GM23338 (cell line): ENCODE measurements at regions not wholly inside any gene's neighbourhood (a gene's known extent, or its start where the extent isn't known, plus 50 kb on each side); places are given as distances from the start of the nearest gene placed in this dataset.

Source experiments
- CREB1 ChIP-seq: fragments of 250-450 bp; sonication (Bioruptor Pico); IDR thresholded peaks from 2 replicates; pipeline ENCODE4 v1.5.0; 2020; ENCODE audit warnings: low read depth, mild to moderate bottlenecking, moderate library complexity
- ETS1 ChIP-seq: IDR thresholded peaks from 2 replicates; pipeline ENCODE4 v1.6.1; 2016; ENCODE audit warnings: antibody characterized with exemption
- EZH2 ChIP-seq: fragments of 200-600 bp; sonication (generic); IDR thresholded peaks from one replicate; pipeline ENCODE4 v1.8.0; 2017; ENCODE audit warnings: antibody characterized with exemption, mild to moderate bottlenecking, low read depth; ENCODE audit not compliant: unreplicated experiment
- EZH2phosphoT487 ChIP-seq: fragments of 200-600 bp; sonication (generic); IDR thresholded peaks from one replicate; pipeline ENCODE4 v1.8.1; 2018; ENCODE audit warnings: antibody characterized with exemption; ENCODE audit not compliant: unreplicated experiment
- JUNB ChIP-seq: IDR thresholded peaks from one replicate; pipeline ENCODE4 v1.6.1; 2016; ENCODE audit warnings: antibody characterized with exemption; ENCODE audit not compliant: unreplicated experiment
- NANOG ChIP-seq: IDR thresholded peaks from 2 replicates; pipeline ENCODE4 v1.6.1; 2016; ENCODE audit warnings: antibody characterized with exemption, borderline replicate concordance
- POLR2AphosphoS5 ChIP-seq: IDR thresholded peaks from 2 replicates; pipeline ENCODE4 v1.6.1; 2016; ENCODE audit warnings: antibody characterized with exemption, low read depth
- REST ChIP-seq: IDR thresholded peaks from one replicate; pipeline ENCODE4 v1.6.1; 2018; ENCODE audit warnings: antibody characterized with exemption; ENCODE audit not compliant: unreplicated experiment
- STAT1 ChIP-seq: IDR thresholded peaks from one replicate; pipeline ENCODE4 v1.6.1; 2016; ENCODE audit warnings: antibody characterized with exemption; ENCODE audit not compliant: unreplicated experiment
- ZNF114 ChIP-seq: fragments of 250-450 bp; sonication (Bioruptor Pico); IDR thresholded peaks from 2 replicates; pipeline ENCODE4 v1.5.0; 2020; ENCODE audit warnings: mild to moderate bottlenecking, moderate library complexity
- ZNF331 ChIP-seq: fragments of 250-450 bp; sonication (Bioruptor Pico); IDR thresholded peaks from 2 replicates; pipeline ENCODE4 v1.5.0; 2020; ENCODE audit warnings: low read depth, mild to moderate bottlenecking, moderate library complexity
- ZNF462 ChIP-seq: fragments of 250-450 bp; sonication (Bioruptor Pico); IDR thresholded peaks from 2 replicates; pipeline ENCODE4 v1.5.0; 2020; ENCODE audit warnings: mild to moderate bottlenecking, moderate library complexity
- TF ChIP-seq, protein P1 (sequence below), 2 experiments: fragments of 200-600 bp in 1 of 2; sonication (generic) in 1 of 2; conservative IDR thresholded peaks; 2 replicates each; pipeline versions ENCODE4 v1.5.1 to v1.6.1; 2016 to 2017; ENCODE audit warnings: antibody characterized with exemption in 2 of 2, low read depth in 2 of 2, mild to moderate bottlenecking in 2 of 2, moderate library complexity in 1 of 2

DNA sequence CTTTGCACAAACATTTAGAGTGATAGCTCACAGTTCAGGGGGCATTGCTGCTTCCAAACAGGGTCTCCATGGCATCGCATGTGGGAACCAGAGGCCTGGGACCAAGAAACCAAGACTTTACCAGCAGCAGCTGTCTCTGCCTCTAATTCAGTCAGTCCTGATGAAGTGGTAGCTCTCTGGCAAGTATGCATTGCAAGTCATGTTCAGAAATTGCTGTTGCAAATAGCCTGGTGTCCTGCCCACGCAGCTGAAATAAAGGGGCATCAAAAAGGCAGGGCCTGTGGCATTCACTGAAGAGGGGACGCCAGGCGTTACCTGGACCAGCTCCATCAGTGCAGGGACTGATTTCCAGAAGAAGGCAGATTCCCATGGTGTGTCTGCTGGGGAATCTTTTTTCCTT is 121.3 kb downstream of the CD47 start:
- TF ChIP-seq EZH2phosphoT487 (no peak), EZH2 (no peak), JUNB (no peak), POLR2AphosphoS5 (no peak), ETS1 (no peak), REST (no peak), CREB1 (no peak), NANOG (no peak), ZNF462 (CRISPR knock-in tag) (no peak), ZNF331 (CRISPR knock-in tag) (no peak), ZNF114 (CRISPR knock-in tag) (no peak), STAT1 (no peak)
- TF ChIP-seq, protein P1, sequence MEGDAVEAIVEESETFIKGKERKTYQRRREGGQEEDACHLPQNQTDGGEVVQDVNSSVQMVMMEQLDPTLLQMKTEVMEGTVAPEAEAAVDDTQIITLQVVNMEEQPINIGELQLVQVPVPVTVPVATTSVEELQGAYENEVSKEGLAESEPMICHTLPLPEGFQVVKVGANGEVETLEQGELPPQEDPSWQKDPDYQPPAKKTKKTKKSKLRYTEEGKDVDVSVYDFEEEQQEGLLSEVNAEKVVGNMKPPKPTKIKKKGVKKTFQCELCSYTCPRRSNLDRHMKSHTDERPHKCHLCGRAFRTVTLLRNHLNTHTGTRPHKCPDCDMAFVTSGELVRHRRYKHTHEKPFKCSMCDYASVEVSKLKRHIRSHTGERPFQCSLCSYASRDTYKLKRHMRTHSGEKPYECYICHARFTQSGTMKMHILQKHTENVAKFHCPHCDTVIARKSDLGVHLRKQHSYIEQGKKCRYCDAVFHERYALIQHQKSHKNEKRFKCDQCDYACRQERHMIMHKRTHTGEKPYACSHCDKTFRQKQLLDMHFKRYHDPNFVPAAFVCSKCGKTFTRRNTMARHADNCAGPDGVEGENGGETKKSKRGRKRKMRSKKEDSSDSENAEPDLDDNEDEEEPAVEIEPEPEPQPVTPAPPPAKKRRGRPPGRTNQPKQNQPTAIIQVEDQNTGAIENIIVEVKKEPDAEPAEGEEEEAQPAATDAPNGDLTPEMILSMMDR (conservative IDR thresholded peaks at IDR 0.05; ENCODE audit: low read depth in 2 of 2) = no peak
